ENCODE measurements at regions not wholly inside any gene's neighbourhood (a gene's known extent, or its start where the extent isn't known, plus 50 kb on each side); places are given as distances from the start of the nearest gene placed in this dataset.

- no peaks in the 10 kb centered on the region for H3K36me3 ChIP-seq (replicated peaks in 1 of 2; ENCODE audit: control insufficient read depth in 1 of 2, insufficient read depth in 2 of 2, low read length in 1 of 2)
- no peaks in the 10 kb centered on the region for H3K9me2 ChIP-seq
- no peaks in the 10 kb centered on the region for H3K27me3 ChIP-seq (ENCODE audit: insufficient read depth)
- 1% methylated on average over 7 of the region's 7 CpGs for WGBS (ENCODE audit: low lambda C conversion rate)
- H3K9ac ChIP-seq, result no peak overlapping the region
- H3K4me2 ChIP-seq, result no peak overlapping the region
- H2AFZ ChIP-seq (ENCODE audit: low read depth), result no peak overlapping the region
- H4K20me1 ChIP-seq (ENCODE audit: insufficient read depth), result no peaks in the 10 kb centered on the region
- no peaks in the 10 kb centered on the region for H3K9me3 ChIP-seq
- no peaks in the 10 kb centered on the region for H3K79me2 ChIP-seq (ENCODE audit: insufficient read depth)
- ChIA-PET POLR2A (no interaction called here), CTCF (no interaction called here)
- TF ChIP-seq SIN3A (IDR thresholded peaks at IDR 0.05; ENCODE audit: borderline replicate concordance, low read depth, low read length), result no peak
- no peak for TF ChIP-seq USF1 (IDR thresholded peaks at IDR 0.05; ENCODE audit: borderline replicate concordance, low read depth)
- no peak for TF ChIP-seq NFIC (IDR thresholded peaks at IDR 0.05; ENCODE audit: borderline replicate concordance)
- no peak for TF ChIP-seq YY1 (IDR thresholded peaks at IDR 0.05; ENCODE audit: low read depth)
- TF ChIP-seq MXI1 (IDR thresholded peaks at IDR 0.05; ENCODE audit: low read depth, low read length), result no peak
- no peak for TF ChIP-seq RXRA (IDR thresholded peaks at IDR 0.05; ENCODE audit: borderline replicate concordance, low read depth)
- TF ChIP-seq EZH2phosphoT487 (IDR thresholded peaks at IDR 0.05; ENCODE audit: borderline replicate concordance, low read depth), result no peak
- no peak for TF ChIP-seq REST (IDR thresholded peaks at IDR 0.05; ENCODE audit: low read depth, low read length)
- no peak for TF ChIP-seq RFX5 (IDR thresholded peaks at IDR 0.05; ENCODE audit: low read length)
- TF ChIP-seq CHD2 (IDR thresholded peaks at IDR 0.05; ENCODE audit: low read length, partially characterized antibody), result no peak
- no peak for TF ChIP-seq ZBTB33 (IDR thresholded peaks at IDR 0.05; ENCODE audit: borderline replicate concordance, low read depth)
- no peak for TF ChIP-seq TEAD4 (IDR thresholded peaks at IDR 0.05; ENCODE audit: borderline replicate concordance, insufficient read depth)
- no peak for TF ChIP-seq TCF12 (IDR thresholded peaks at IDR 0.05)
- TF ChIP-seq GABPA (IDR thresholded peaks at IDR 0.05; ENCODE audit: low read depth), result no peak
- no peak for TF ChIP-seq FOSL2 (IDR thresholded peaks at IDR 0.05; ENCODE audit: borderline replicate concordance, low read depth)
- no peak for TF ChIP-seq EP300 (IDR thresholded peaks at IDR 0.05; ENCODE audit: borderline replicate concordance in 1 of 2, low read depth in 1 of 2, low read length in 1 of 2)
- TF ChIP-seq PBX3 (IDR thresholded peaks at IDR 0.05), result no peak
- no peak for TF ChIP-seq FOXJ3 (CRISPR knock-in tag; IDR thresholded peaks at IDR 0.05)
- TF ChIP-seq RAD21 (IDR thresholded peaks at IDR 0.05; ENCODE audit: low read length), result no peak
- TF ChIP-seq FOXM1 (IDR thresholded peaks at IDR 0.05; ENCODE audit: low read depth), result no peak
- H3F3A ChIP-seq (replicated peaks; ENCODE audit: insufficient read depth), result no peaks in the 10 kb centered on the region
- no peaks in the 10 kb centered on the region for H3K4me1 ChIP-seq (ENCODE audit: control insufficient read depth in 1 of 2, insufficient read depth in 2 of 2, low read depth in 1 of 2, low read length in 1 of 2)
- no peak for DNase-seq
- H3K27ac ChIP-seq (ENCODE audit: low read depth in 2 of 2, low read length in 1 of 2), result no peak overlapping the region
- H3K4me3 ChIP-seq (ENCODE audit: low read depth in 2 of 2, low read length in 1 of 2), result no peak overlapping the region
Measured at GRCh38 chr14:98466807-98467206, 805.2 kb downstream of the BCL11B start.

Measured in SK-N-SH (cell line).